Cardiac muscle cell (in vitro differentiated cells and primary cell): ENCODE measurements at regions not wholly inside any gene's neighbourhood (a gene's known extent, or its start where the extent isn't known, plus 50 kb on each side); places are given as distances from the start of the nearest gene placed in this dataset.
"Not testable (repeated sequence)": the region's sequence is repeated elsewhere in the genome, so short reads cannot be mapped to it uniquely, and the experiment has no call there.

Experiments used
- DNase-seq, 2 donors: peaks; one replicate each; pipeline versions ENCODE4 v3.0.0 to v3.0.0-alpha.2; 2010 to 2017; ENCODE audit warnings: low read depth in 1 of 2, low spot score in 1 of 2
- H3K27ac ChIP-seq: fragments of 200-600 bp; sonication (generic); 2 replicates; pipeline ENCODE4 v1.5.1; 2016
- H3K27me3 ChIP-seq: fragments of 200-600 bp; sonication (generic); 2 replicates; pipeline ENCODE4 v1.6.0; 2016; ENCODE audit warnings: control low read depth
- H3K36me3 ChIP-seq: fragments of 200-600 bp; sonication (generic); 2 replicates; pipeline ENCODE4 v1.5.1; 2016; ENCODE audit warnings: control low read depth
- H3K4me1 ChIP-seq: fragments of 200-600 bp; sonication (generic); 2 replicates; pipeline ENCODE4 v1.8.1; 2017; ENCODE audit warnings: low read depth, mild to moderate bottlenecking, mixed run types
- H3K4me3 ChIP-seq: fragments of 200-600 bp; sonication (generic); 2 replicates; pipeline ENCODE4 v1.5.1; 2016; ENCODE audit warnings: mild to moderate bottlenecking
- H3K9me3 ChIP-seq: fragments of 200-600 bp; sonication (generic); 2 replicates; pipeline ENCODE4 v1.5.1; 2017; ENCODE audit warnings: low read depth, mild to moderate bottlenecking, control low read depth
- CTCF ChIP-seq: IDR thresholded peaks from 2 replicates; pipeline ENCODE4 v1.5.1; 2012; ENCODE audit warnings: low read depth, mild to moderate bottlenecking, low read length

GRCh38 chr4:159698336-159698735 is 595.5 kb downstream of the RAPGEF2 start:
- no peak for TF ChIP-seq CTCF
- Histone ChIP-seq H3K9me3 (no peaks in the 10 kb centered on the region), H3K27ac (no peak overlapping the region), H3K27me3 (no peaks in the 10 kb centered on the region), H3K36me3 (no peaks in the 10 kb centered on the region), H3K4me3 (no peak overlapping the region), H3K4me1 (no peaks in the 10 kb centered on the region)
- peak in 1 of 2 donors; percentile 56 for DNase-seq

- Histone ChIP-seq H3K27me3 (no peaks in the 10 kb centered on the region), H3K4me3 (no peak overlapping the region), H3K9me3 (no peaks in the 10 kb centered on the region), H3K27ac (no peak overlapping the region), H3K4me1 (no peaks in the 10 kb centered on the region), H3K36me3 (no peaks in the 10 kb centered on the region)
- no peak for TF ChIP-seq CTCF
- no peak for DNase-seq
Observed at GRCh38 chr4:159702200-159702599, 599.3 kb downstream of the RAPGEF2 start.

GRCh38 chr4:159705334-159705733 is 602.5 kb downstream of the RAPGEF2 start:
- no peak for TF ChIP-seq CTCF
- H3K4me1 ChIP-seq = no peaks in the 10 kb centered on the region
- no peak overlapping the region for H3K27ac ChIP-seq
- no peak overlapping the region for H3K4me3 ChIP-seq
- H3K27me3 ChIP-seq = no peaks in the 10 kb centered on the region
- DNase-seq = no peak
- no peaks in the 10 kb centered on the region for H3K36me3 ChIP-seq
- no peaks in the 10 kb centered on the region for H3K9me3 ChIP-seq

GRCh38 chr4:159706704-159707103 is 603.8 kb downstream of the RAPGEF2 start:
- no peak for TF ChIP-seq CTCF
- Histone ChIP-seq H3K9me3 (no peaks in the 10 kb centered on the region), H3K36me3 (no peaks in the 10 kb centered on the region), H3K27ac (no peak overlapping the region), H3K4me1 (no peaks in the 10 kb centered on the region), H3K27me3 (no peaks in the 10 kb centered on the region), H3K4me3 (no peak overlapping the region)
- DNase-seq = peak in 1 of 2 donors; percentile 54

GRCh38 chr4:159715180-159715579 is 612.3 kb downstream of the RAPGEF2 start:
- H3K36me3 ChIP-seq, DNase-seq, H3K27ac ChIP-seq, H3K9me3 ChIP-seq, H3K4me1 ChIP-seq, H3K27me3 ChIP-seq, H3K4me3 ChIP-seq: not testable (repeated sequence)

GRCh38 chr4:159719531-159719930 is 616.7 kb downstream of the RAPGEF2 start:
- Histone ChIP-seq H3K4me3 (no peak overlapping the region), H3K4me1 (no peaks in the 10 kb centered on the region), H3K9me3 (no peaks in the 10 kb centered on the region), H3K36me3 (no peaks in the 10 kb centered on the region), H3K27ac (no peak overlapping the region), H3K27me3 (no peaks in the 10 kb centered on the region)
- TF ChIP-seq CTCF = no peak
- DNase-seq = no peak
